ENCODE measurements at regions not wholly inside any gene's neighbourhood (a gene's known extent, or its start where the extent isn't known, plus 50 kb on each side); places are given as distances from the start of the nearest gene placed in this dataset.

DNA sequence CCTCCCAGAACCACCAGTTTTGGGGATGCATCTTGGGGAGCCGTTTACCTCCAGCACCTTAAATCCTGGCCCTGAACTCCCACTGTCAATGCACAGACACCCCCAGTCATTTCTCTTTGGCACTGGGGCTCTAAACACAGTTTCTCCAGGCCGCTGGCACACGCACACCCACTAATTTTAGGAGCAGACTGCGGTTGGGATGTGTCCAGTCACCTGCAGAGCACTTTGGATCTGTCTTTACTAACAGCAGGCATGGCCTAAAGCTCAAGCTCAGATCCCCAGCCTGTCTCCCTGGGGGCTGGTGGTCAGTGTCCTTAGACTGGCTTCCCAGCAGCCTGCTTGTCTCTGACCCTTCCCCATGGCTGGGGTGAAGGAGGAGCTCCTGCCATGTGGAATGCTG is 49.9 kb downstream of the SYNE3 start:
- ATAC-seq (replicated peaks) (no peak), DNase-seq (no peak)
- Mint-ChIP-seq H3K9me3 (no peaks in the 10 kb centered on the region), H3K4me1 (ENCODE audit: low read depth in 2 of 2) (peaks cover 32 to 37% of the 10 kb centered on the region in 2 donors), H3K27me3 (no peaks in the 10 kb centered on the region), H3K36me3 (ENCODE audit: insufficient read depth) (peaks cover 34% of the 10 kb centered on the region), H3K27ac (peak overlapping the region; percentile 44 to 74), H3K4me3 (no peak overlapping the region)

DNA sequence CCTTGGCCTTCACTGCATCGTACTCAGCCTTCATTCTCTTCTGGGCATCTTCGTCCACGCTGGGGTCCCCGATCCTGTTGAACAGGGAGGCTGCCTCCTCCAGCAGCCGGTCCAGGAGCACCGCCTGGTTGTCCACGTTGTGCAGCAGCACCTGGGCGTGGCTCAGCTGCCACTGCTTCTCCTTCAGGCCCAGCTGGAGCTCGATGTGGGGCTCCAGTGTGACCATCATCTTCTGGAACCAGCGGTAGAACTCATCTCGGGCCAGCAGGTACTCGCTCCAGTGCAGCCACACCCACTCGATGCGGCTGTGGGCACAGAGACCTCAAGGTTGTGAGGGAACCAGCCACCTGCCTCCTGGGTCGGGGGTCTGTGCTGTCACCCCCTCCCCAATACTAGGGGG is 50.5 kb downstream of the SYNE3 start:
- H3K27me3 Mint-ChIP-seq, result no peaks in the 10 kb centered on the region
- H3K27ac Mint-ChIP-seq, result peak overlapping the region in 1 of 2 donors; percentile 55
- peaks cover 39% of the 10 kb centered on the region for H3K36me3 Mint-ChIP-seq (ENCODE audit: insufficient read depth)
- H3K4me1 Mint-ChIP-seq (ENCODE audit: low read depth in 2 of 2), result peaks cover 28 to 38% of the 10 kb centered on the region in 2 donors
- no peak overlapping the region for H3K4me3 Mint-ChIP-seq
- no peaks in the 10 kb centered on the region for H3K9me3 Mint-ChIP-seq
- DNase-seq, result no peak
- ATAC-seq (replicated peaks), result no peak

DNA sequence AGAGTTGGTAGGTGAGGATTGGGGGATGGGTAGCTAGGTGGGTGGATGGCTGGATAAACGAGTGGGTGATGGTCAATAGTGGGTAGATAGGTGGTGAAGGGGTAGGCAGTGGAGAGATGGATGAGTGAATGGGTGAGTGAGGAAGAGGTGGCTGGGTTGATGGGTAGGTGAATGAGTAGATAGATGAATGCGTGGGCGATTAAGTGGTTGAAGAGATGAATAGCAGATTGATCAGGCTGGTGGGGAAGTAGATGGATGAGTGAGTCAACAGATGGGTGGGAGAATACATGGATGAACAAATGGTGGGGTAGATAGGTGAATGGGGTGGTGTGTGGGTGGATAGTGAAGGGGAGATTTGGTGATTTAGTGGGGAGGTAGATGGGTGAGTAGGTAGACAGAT is 51.1 kb downstream of the SYNE3 start:
- no peak overlapping the region for H3K4me3 Mint-ChIP-seq
- no peak for DNase-seq
- peak overlapping the region; percentile 55 to 72 for H3K27ac Mint-ChIP-seq
- no peak for ATAC-seq (replicated peaks)
- H3K4me1 Mint-ChIP-seq (ENCODE audit: low read depth in 2 of 2), result peaks cover 28 to 38% of the 10 kb centered on the region in 2 donors
- no peaks in the 10 kb centered on the region for H3K9me3 Mint-ChIP-seq
- no peaks in the 10 kb centered on the region for H3K27me3 Mint-ChIP-seq
- H3K36me3 Mint-ChIP-seq (ENCODE audit: insufficient read depth), result peaks cover 43% of the 10 kb centered on the region

DNA sequence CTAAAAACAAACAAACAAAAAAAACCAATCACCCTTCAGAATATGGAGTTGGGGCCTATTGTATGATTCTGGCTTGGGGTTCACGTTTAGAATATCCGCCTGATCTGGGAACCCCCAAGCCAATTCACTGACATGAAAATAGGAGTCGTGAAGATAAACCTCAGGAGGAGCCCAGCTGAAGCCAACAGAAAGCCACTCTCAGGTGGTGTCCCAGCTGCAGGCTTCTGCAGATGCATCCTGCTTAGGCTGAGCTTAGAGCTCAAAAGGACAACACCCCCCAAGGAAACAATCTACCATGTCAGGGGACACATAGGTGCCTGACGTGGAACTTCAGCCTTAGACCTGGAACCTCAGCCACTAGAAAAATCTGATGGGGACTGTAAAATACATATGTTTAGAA is 51.9 kb downstream of the SYNE3 start:
- Mint-ChIP-seq H3K9me3 (no peaks in the 10 kb centered on the region), H3K27me3 (no peaks in the 10 kb centered on the region), H3K36me3 (ENCODE audit: insufficient read depth) (peaks cover 38% of the 10 kb centered on the region), H3K4me3 (peak overlapping the region in 1 of 2 donors; percentile 15), H3K27ac (peak overlapping the region; percentile 55 to 72), H3K4me1 (ENCODE audit: low read depth in 2 of 2) (peaks cover 28 to 34% of the 10 kb centered on the region in 2 donors)
- ATAC-seq (replicated peaks), result no peak
- no peak for DNase-seq

DNA sequence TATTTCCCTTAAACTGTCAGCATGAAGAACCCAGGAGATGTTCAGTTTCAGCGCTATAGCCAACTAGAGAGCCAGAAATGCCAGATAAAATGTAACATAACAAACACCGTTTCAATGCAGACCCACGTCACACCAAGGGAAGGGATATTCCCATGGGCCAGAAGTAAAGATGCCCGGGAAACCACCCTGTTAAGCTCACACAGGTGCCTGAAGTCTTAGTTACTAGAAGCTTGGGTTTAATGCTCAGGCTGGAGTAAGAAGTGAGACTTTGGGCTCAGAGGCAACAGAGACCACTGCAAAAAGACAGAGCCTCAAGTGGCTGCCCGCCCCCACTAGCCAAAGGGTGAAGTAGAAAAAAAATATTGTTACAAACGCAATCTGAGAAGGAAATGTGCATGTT is 52.3 kb downstream of the SYNE3 start:
- ATAC-seq (replicated peaks) (no peak), DNase-seq (no peak)
- H3K36me3 Mint-ChIP-seq (ENCODE audit: insufficient read depth), result peaks cover 34% of the 10 kb centered on the region
- no peaks in the 10 kb centered on the region for H3K9me3 Mint-ChIP-seq
- no peaks in the 10 kb centered on the region for H3K27me3 Mint-ChIP-seq
- peaks cover 28 to 34% of the 10 kb centered on the region in 2 donors for H3K4me1 Mint-ChIP-seq (ENCODE audit: low read depth in 2 of 2)
- H3K27ac Mint-ChIP-seq, result peak overlapping the region; percentile 55 to 72
- H3K4me3 Mint-ChIP-seq, result no peak overlapping the region

DNA sequence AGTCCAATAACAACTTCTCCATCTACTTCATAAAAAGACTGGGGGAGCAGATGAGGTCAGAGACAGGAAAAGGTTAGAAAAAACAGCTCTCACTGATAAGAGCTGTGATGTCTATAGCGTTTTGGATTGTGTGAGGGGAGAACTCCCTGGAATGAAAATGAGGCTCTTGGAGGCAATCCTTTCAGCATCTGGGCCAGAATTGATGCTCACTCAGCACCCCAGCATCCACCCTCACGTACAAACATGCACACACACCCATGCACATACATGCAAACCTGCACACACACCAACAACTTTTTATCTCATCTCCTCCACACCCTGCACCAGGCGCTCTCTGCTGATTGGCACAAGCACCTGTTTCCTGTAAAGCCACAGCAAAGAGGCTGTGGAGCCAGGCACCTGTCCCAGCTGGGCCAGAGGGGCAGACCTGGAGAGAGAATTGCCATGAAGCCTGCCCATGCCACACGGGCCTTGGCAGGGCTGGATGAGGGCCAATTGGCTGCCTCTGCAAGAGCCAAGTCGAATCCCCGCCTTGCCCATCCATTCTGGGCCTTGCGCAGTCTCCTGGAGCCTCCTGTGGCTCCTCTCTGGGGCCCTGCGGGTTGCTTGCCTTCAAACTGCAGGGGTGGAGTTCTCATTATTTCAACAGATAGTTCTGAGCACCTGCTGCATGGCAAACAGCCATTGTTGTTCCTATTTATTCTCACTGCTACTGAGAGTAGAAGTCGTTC is 53.1 kb downstream of the SYNE3 start:
- Mint-ChIP-seq H3K36me3 (ENCODE audit: insufficient read depth) (peaks cover 28% of the 10 kb centered on the region), H3K4me3 (peak overlapping the region; percentile 47 to 57), H3K27ac (peak overlapping the region; percentile 55 to 72), H3K4me1 (ENCODE audit: low read depth in 2 of 2) (peaks cover 28 to 39% of the 10 kb centered on the region in 2 donors), H3K27me3 (no peaks in the 10 kb centered on the region), H3K9me3 (no peaks in the 10 kb centered on the region)
- ATAC-seq (replicated peaks) (peak; percentile 88), DNase-seq (peak in 2 of 3 experiments; percentile 18 to 20)

DNA sequence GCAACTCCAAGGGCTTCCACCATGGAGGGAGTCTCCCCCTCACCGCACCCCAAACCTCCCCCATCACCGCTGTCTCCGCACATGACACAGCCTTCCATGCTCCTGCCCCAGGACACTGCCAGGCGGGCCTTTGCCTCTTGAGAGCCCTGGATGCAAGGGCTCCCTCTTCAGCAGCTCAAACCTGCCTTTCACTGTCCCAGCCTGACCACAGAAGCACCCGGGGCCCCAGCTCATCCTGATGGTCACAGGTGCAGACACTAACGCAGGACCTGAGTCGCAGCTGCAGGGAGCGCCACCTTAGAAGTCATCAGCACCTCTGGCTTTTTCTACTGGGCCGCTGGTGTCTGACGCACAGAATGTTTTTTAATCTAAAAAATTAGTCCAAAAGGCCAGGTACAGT is 54.0 kb downstream of the SYNE3 start:
- no peak for ATAC-seq (replicated peaks)
- Mint-ChIP-seq H3K27ac (peak overlapping the region; percentile 55 to 72), H3K27me3 (no peaks in the 10 kb centered on the region), H3K4me1 (ENCODE audit: low read depth in 2 of 2) (peaks cover 28 to 39% of the 10 kb centered on the region in 2 donors), H3K36me3 (ENCODE audit: insufficient read depth) (peaks cover 21% of the 10 kb centered on the region), H3K4me3 (peak overlapping the region in 1 of 2 donors; percentile 57), H3K9me3 (no peaks in the 10 kb centered on the region)
- DNase-seq, result no peak

DNA sequence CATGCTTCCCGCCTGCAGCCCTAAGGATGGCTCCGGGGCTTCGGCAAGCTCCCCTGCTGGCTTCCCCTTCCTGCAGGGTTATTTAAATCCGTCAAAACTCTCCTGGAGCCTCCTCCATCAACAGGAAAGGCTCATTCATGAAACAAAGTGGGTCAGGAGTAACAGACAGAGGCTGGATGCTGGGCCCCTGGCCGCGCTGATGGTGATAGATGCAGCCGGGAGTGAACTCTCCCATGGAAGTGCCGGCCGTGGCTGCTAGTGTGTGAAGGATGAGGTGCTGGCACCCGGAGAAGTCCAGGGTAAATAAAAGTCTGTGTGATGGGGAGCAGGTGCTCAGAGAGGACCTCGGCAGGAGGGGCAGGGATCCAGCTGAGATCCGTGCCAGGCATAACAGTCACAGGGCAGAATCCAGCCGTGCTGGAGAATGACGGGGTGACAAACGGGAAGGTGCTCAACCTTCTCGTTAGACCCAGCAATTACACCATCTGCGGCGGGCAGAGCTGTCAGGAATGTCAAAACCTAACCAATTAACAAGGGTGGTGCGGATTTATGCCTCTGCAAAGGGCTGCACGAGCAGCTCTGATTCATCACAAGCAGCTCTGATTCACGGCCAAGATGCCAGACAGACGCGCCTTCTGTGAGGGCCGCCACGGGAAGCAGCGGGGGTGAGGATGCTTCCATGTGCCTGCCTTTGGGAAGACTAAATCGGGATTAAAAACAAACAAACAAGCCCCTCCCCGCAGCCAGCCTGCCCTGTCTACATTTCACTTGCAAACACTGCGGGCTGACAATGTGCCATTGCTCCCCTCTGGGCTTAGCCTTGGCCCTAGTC is 55.6 kb downstream of the SYNE3 start:
- Mint-ChIP-seq H3K27ac (peak overlapping the region; percentile 55 to 72), H3K27me3 (no peaks in the 10 kb centered on the region), H3K4me3 (no peak overlapping the region), H3K4me1 (ENCODE audit: low read depth in 2 of 2) (peaks cover 28 to 39% of the 10 kb centered on the region in 2 donors), H3K36me3 (ENCODE audit: insufficient read depth) (peaks cover 17% of the 10 kb centered on the region), H3K9me3 (no peaks in the 10 kb centered on the region)
- DNase-seq, result no peak
- no peak for ATAC-seq (replicated peaks)

DNA sequence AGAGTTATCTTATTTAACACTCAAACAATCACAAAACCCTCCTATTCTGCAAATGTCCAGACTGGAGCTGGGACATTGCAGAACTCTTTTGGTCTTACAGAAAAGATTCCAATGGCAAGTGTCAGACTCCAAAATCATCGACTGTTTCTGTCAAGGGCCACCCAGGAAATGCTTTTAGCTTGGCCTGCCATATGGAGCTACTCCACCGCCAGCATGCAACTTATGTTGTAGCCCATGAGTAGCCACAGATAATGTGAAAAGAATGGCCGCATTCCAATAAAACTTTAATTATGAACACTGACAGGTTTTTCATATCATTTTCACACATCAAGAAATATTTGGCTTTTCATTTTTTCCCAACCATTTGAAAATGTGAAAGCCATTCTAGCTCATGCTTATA is 57.5 kb downstream of the SYNE3 start:
- no peak for DNase-seq
- ATAC-seq (replicated peaks), result no peak
- Mint-ChIP-seq H3K27ac (peak overlapping the region in 1 of 2 donors; percentile 17), H3K9me3 (no peaks in the 10 kb centered on the region), H3K4me3 (no peak overlapping the region), H3K36me3 (ENCODE audit: insufficient read depth) (peaks cover 22% of the 10 kb centered on the region), H3K4me1 (ENCODE audit: low read depth in 2 of 2) (peaks cover 11 to 26% of the 10 kb centered on the region in 2 donors), H3K27me3 (no peaks in the 10 kb centered on the region)

DNA sequence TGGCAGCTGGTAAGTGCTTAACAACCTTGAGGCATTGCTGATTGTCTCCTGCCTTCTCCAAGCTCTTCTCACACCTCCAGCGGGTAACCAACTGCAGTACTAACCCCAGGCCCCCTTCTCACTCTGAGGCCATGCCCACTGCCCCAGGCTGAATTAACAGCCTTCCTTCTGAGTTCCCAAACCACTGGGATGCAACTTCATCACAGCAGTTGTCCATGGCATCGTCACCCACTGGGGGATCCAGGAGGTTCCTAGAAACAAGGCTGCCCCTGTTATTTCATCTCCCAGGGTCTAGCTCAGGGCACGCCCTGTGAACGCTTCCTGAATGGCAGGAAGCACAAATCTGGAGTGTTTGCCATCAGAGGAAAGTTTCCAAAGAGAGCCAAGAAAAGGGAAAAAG is 58.0 kb downstream of the SYNE3 start:
- DNase-seq (no peak), ATAC-seq (replicated peaks) (no peak)
- Mint-ChIP-seq H3K27me3 (no peaks in the 10 kb centered on the region), H3K9me3 (no peaks in the 10 kb centered on the region), H3K27ac (no peak overlapping the region), H3K4me1 (ENCODE audit: low read depth in 2 of 2) (peaks cover 7 to 21% of the 10 kb centered on the region in 2 donors), H3K4me3 (no peak overlapping the region), H3K36me3 (ENCODE audit: insufficient read depth) (peaks cover 22% of the 10 kb centered on the region)

DNA sequence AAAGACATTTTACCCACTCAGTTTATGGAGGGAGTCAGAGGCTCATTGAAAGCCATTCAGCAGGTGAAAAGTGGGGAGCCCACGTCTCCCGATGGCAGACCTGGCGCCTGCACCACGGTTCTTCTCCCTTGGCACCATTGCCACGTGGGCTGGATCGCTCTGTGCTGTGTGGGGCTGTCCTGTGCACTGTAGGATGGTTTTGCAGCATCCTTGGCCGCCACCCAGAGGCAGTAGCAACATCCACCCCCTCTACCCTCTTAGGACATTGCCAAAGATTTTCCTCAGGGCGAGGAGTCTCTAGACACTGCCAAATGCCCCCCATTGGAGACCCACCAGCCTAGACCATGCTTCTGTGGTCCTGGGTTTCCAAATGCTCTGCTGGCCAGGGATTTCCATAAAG is 60.2 kb downstream of the SYNE3 start:
- Mint-ChIP-seq H3K36me3 (ENCODE audit: insufficient read depth) (peaks cover 27% of the 10 kb centered on the region), H3K27ac (peak overlapping the region in 1 of 2 donors; percentile 52), H3K4me1 (ENCODE audit: low read depth in 2 of 2) (peaks cover 0 to 5% of the 10 kb centered on the region in 2 donors), H3K9me3 (no peaks in the 10 kb centered on the region), H3K4me3 (no peak overlapping the region), H3K27me3 (no peaks in the 10 kb centered on the region)
- DNase-seq, result no peak
- ATAC-seq (replicated peaks), result no peak

DNA sequence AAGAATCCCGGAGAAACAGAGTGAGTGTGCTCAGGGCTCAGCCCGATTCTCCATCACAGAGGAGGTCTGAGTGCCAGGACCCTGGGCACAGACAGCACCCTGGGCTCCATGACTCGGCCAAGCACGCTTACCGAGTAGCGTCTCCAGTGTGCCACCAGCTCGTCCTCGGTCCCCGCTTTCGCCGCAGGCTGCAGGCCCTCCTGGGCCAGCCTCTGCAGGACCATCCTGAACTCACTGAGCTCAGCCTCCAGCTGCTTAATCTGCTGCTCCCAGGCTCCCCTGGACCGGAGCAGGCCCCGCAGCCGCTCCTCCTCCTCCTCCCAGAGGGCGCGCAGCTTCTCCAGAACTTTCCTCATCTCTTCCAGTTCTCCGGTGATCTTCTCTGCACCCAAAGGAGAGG is 61.2 kb downstream of the SYNE3 start:
- H3K4me3 Mint-ChIP-seq, result no peak overlapping the region
- no peak for DNase-seq
- no peak overlapping the region for H3K27ac Mint-ChIP-seq
- no peaks in the 10 kb centered on the region for H3K27me3 Mint-ChIP-seq
- H3K9me3 Mint-ChIP-seq, result no peaks in the 10 kb centered on the region
- peaks cover 26% of the 10 kb centered on the region for H3K36me3 Mint-ChIP-seq (ENCODE audit: insufficient read depth)
- peaks cover 0 to 5% of the 10 kb centered on the region in 2 donors for H3K4me1 Mint-ChIP-seq (ENCODE audit: low read depth in 2 of 2)
- ATAC-seq (replicated peaks), result no peak

DNA sequence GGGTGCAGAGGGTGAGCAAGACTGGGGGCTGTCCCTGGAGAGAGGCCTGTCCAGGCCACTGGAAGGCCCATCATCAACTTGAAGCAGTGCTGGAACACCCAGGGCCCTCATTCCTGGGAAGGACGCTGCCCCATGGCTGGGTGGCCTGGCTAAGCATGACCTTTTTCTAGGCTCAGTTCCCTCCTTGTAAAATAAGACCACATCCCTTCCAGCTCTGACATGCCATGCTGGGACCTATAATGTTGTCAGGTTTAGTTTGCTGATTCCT is 62.8 kb downstream of the SYNE3 start:
- Mint-ChIP-seq H3K36me3 (ENCODE audit: insufficient read depth) (peaks cover 32% of the 10 kb centered on the region), H3K27me3 (no peaks in the 10 kb centered on the region)

More for the DNA sequence above, 62.8 kb downstream of the SYNE3 start:
- Mint-ChIP-seq H3K4me3 (no peak overlapping the region), H3K4me1 (ENCODE audit: low read depth in 2 of 2) (peaks cover 0 to 3% of the 10 kb centered on the region in 2 donors), H3K27ac (peak overlapping the region in 1 of 2 donors; percentile 49), H3K9me3 (no peaks in the 10 kb centered on the region)
- DNase-seq (no peak), ATAC-seq (replicated peaks) (no peak)
